ENCODE measurements at regions not wholly inside any gene's neighbourhood (a gene's known extent, or its start where the extent isn't known, plus 50 kb on each side); places are given as distances from the start of the nearest gene placed in this dataset.

DNA sequence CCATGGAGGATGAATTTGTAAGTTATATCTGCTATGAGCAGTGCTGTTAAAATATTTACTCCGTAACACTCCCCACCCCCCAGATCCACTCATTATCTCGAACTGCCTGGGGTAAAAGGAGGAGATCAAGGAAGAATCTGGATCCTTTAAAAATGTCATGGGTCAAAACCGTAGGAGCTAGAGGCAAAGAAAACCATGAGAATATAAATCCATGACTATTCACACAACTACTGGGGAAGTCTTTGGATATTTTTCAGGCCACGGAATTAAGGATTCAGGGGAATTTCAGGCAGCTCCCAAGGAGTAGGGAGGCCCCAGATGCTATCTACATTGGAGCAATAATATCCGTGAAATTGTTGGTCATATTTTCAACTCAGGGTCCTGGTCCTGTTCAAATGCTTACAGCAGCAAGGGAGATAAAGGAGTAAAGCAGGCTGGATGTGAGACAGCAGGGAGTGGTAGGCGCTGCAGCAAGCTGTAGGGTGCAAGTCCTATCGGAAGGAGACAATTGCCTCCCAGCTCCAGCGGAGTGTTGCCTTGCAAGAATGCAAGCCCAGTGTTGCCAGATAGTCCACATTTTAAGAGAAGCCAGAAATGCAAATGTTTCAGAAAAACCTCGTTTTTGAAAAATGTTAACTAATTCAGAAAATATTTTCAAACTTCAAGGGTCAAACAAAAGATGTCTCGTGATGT lies 116.2 kb upstream of the KIT start:
- TF ChIP-seq POLR2AphosphoS5 (IDR thresholded peaks at IDR 0.05; ENCODE audit: insufficient read depth, low read depth, low read length): no peak
- TF ChIP-seq, protein P1, sequence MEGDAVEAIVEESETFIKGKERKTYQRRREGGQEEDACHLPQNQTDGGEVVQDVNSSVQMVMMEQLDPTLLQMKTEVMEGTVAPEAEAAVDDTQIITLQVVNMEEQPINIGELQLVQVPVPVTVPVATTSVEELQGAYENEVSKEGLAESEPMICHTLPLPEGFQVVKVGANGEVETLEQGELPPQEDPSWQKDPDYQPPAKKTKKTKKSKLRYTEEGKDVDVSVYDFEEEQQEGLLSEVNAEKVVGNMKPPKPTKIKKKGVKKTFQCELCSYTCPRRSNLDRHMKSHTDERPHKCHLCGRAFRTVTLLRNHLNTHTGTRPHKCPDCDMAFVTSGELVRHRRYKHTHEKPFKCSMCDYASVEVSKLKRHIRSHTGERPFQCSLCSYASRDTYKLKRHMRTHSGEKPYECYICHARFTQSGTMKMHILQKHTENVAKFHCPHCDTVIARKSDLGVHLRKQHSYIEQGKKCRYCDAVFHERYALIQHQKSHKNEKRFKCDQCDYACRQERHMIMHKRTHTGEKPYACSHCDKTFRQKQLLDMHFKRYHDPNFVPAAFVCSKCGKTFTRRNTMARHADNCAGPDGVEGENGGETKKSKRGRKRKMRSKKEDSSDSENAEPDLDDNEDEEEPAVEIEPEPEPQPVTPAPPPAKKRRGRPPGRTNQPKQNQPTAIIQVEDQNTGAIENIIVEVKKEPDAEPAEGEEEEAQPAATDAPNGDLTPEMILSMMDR (IDR thresholded peaks at IDR 0.05; ENCODE audit: extremely low read depth in 1 of 2, insufficient read depth in 1 of 2, low read depth in 1 of 2, low read length in 2 of 2): no peak
- no peak for TF ChIP-seq MYC (IDR thresholded peaks at IDR 0.05; ENCODE audit: low read depth, low read length)
- no peak for TF ChIP-seq EZH2 (IDR thresholded peaks at IDR 0.05; ENCODE audit: borderline replicate concordance, low read depth, low read length, severe bottlenecking)
- TF ChIP-seq POLR2A (IDR thresholded peaks at IDR 0.05; ENCODE audit: low read depth, low read length): no peak
- TF ChIP-seq FOS (IDR thresholded peaks at IDR 0.05; ENCODE audit: borderline replicate concordance, insufficient read depth, low read length): no peak
- no peak for TF ChIP-seq JUN (IDR thresholded peaks at IDR 0.05; ENCODE audit: borderline replicate concordance, insufficient read depth, insufficient read length, low read depth)
- TF ChIP-seq, protein P2, sequence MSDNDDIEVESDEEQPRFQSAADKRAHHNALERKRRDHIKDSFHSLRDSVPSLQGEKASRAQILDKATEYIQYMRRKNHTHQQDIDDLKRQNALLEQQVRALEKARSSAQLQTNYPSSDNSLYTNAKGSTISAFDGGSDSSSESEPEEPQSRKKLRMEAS (IDR thresholded peaks at IDR 0.05; ENCODE audit: insufficient read depth, insufficient read length): no peak
- TF ChIP-seq GATA2 (IDR thresholded peaks at IDR 0.05; ENCODE audit: insufficient read depth, insufficient read length, low read depth, low read length): no peak
